HEK293 (cell line): ENCODE measurements at regions not wholly inside any gene's neighbourhood (a gene's known extent, or its start where the extent isn't known, plus 50 kb on each side); places are given as distances from the start of the nearest gene placed in this dataset.

Experiments
- CTCF ChIA-PET: fragments of 350-600 bp; formaldehyde crosslinking; extraction: SDS; loops from one replicate; lab custom pipeline; 2021; ENCODE audit warnings: antibody characterized with exemption; lab: Yijun Ruan, JAX
- POLR2A ChIA-PET: fragments of 300-600 bp; formaldehyde crosslinking; extraction: SDS; loops from one replicate; lab custom pipeline; 2020; ENCODE audit warnings: antibody characterized with exemption, inconsistent platforms; lab: Yijun Ruan, JAX
- H3K27ac ChIP-seq: fragments of 200-500 bp; sonication (Bioruptor generic); 2 replicates; pipeline ENCODE4 v1.5.1; 2014; ENCODE audit warnings: low read depth, low read length, control low read depth, inconsistent platforms; ENCODE audit errors: extremely low read depth
- H3K36me3 ChIP-seq, 2 experiments: fragments of 200-500 bp in 1 of 2; sonication (Bioruptor generic) in 1 of 2; 1 replicate in 1 of 2; 2 replicates in 1 of 2; pipeline ENCODE4 v1.5.1; 2014 to 2017; ENCODE audit warnings: inconsistent platforms in 2 of 2, low read length in 2 of 2; ENCODE audit not compliant: control insufficient read depth in 2 of 2, insufficient read depth in 1 of 2
- H3K4me1 ChIP-seq: fragments of 200-500 bp; sonication (Bioruptor generic); 2 replicates; pipeline ENCODE4 v1.5.1; 2014; ENCODE audit warnings: mild to moderate bottlenecking, low read length, inconsistent platforms; ENCODE audit not compliant: control insufficient read depth, insufficient read depth
- H3K4me3 ChIP-seq: 2 replicates; pipeline ENCODE4 v1.5.1; 2011; ENCODE audit warnings: low read depth, mild to moderate bottlenecking, control low read depth, low read length, moderate library complexity
- H3K9me3 ChIP-seq: fragments of 200-500 bp; sonication (Bioruptor generic); 2 replicates; pipeline ENCODE4 v1.5.1; 2014; ENCODE audit warnings: low read depth, low read length, inconsistent platforms; ENCODE audit not compliant: control insufficient read depth, insufficient read depth
- PRDM10 ChIP-seq: fragments of 450-650 bp; formaldehyde crosslinking; IDR thresholded peaks from 2 replicates; pipeline ENCODE4 v1.5.1; 2016; ENCODE audit warnings: missing biosample characterization, missing genetic modification characterization
- TSHZ1 ChIP-seq: fragments of 450-650 bp; formaldehyde crosslinking; IDR thresholded peaks from 2 replicates; pipeline ENCODE4 v1.5.1; 2016; ENCODE audit warnings: missing biosample characterization, missing genetic modification characterization, borderline replicate concordance
- ZFP69B ChIP-seq: fragments of 450-650 bp; formaldehyde crosslinking; IDR thresholded peaks from 2 replicates; pipeline ENCODE4 v1.5.1; 2016; ENCODE audit warnings: missing biosample characterization, missing genetic modification characterization
- ZNF148 ChIP-seq: fragments of 450-650 bp; formaldehyde crosslinking; IDR thresholded peaks from 2 replicates; pipeline ENCODE4 v1.5.0; 2017; ENCODE audit warnings: missing biosample characterization, missing genetic modification characterization, borderline replicate concordance
- ZNF2 ChIP-seq: fragments of 450-650 bp; formaldehyde crosslinking; IDR thresholded peaks from 2 replicates; pipeline ENCODE4 v1.5.1; 2016; ENCODE audit warnings: missing biosample characterization, missing genetic modification characterization
- ZNF202 ChIP-seq: fragments of 450-650 bp; formaldehyde crosslinking; IDR thresholded peaks from 2 replicates; pipeline ENCODE4 v1.5.1; 2016; ENCODE audit warnings: missing biosample characterization, missing genetic modification characterization, borderline replicate concordance
- ZNF24 ChIP-seq: fragments of 450-650 bp; formaldehyde crosslinking; IDR thresholded peaks from 2 replicates; pipeline ENCODE4 v1.5.1; 2016; ENCODE audit warnings: missing biosample characterization, missing genetic modification characterization
- ZNF354C ChIP-seq: fragments of 450-650 bp; formaldehyde crosslinking; IDR thresholded peaks from 2 replicates; pipeline ENCODE4 v1.5.1; 2016; ENCODE audit warnings: missing biosample characterization, missing genetic modification characterization, low read depth, borderline replicate concordance
- ZNF391 ChIP-seq: fragments of 450-650 bp; formaldehyde crosslinking; IDR thresholded peaks from 2 replicates; pipeline ENCODE4 v1.5.1; 2016; ENCODE audit warnings: low read depth, missing biosample characterization, missing genetic modification characterization, borderline replicate concordance
- ZNF433 ChIP-seq: fragments of 450-650 bp; formaldehyde crosslinking; IDR thresholded peaks from 2 replicates; pipeline ENCODE4 v1.5.1; 2016; ENCODE audit warnings: missing biosample characterization, missing genetic modification characterization, low read depth
- ZNF548 ChIP-seq: fragments of 450-650 bp; formaldehyde crosslinking; IDR thresholded peaks from 2 replicates; pipeline ENCODE4 v1.5.1; 2016; ENCODE audit warnings: missing biosample characterization, missing genetic modification characterization
- ZNF600 ChIP-seq: fragments of 450-650 bp; formaldehyde crosslinking; IDR thresholded peaks from 2 replicates; pipeline ENCODE4 v1.5.1; 2016; ENCODE audit warnings: missing biosample characterization, missing genetic modification characterization
- ZNF639 ChIP-seq: fragments of 450-650 bp; formaldehyde crosslinking; IDR thresholded peaks from 2 replicates; pipeline ENCODE4 v1.5.1; 2016; ENCODE audit warnings: missing biosample characterization, missing genetic modification characterization
- ZNF658 ChIP-seq: fragments of 450-650 bp; formaldehyde crosslinking; IDR thresholded peaks from 2 replicates; pipeline ENCODE4; 2016; ENCODE audit warnings: missing biosample characterization, missing genetic modification characterization
- ZNF664 ChIP-seq: fragments of 450-650 bp; formaldehyde crosslinking; IDR thresholded peaks from 2 replicates; pipeline ENCODE4 v1.5.1; 2016; ENCODE audit warnings: missing biosample characterization, missing genetic modification characterization
- ZNF701 ChIP-seq: fragments of 450-650 bp; formaldehyde crosslinking; IDR thresholded peaks from 2 replicates; pipeline ENCODE4 v1.5.1; 2016; ENCODE audit warnings: missing biosample characterization, missing genetic modification characterization
- ZNF777 ChIP-seq: fragments of 450-650 bp; formaldehyde crosslinking; IDR thresholded peaks from 2 replicates; pipeline ENCODE4 v1.5.1; 2017; ENCODE audit warnings: missing biosample characterization, missing genetic modification characterization, borderline replicate concordance
- ZNF791 ChIP-seq: fragments of 450-650 bp; formaldehyde crosslinking; IDR thresholded peaks from 2 replicates; pipeline ENCODE4 v1.5.1; 2016; ENCODE audit warnings: missing biosample characterization, missing genetic modification characterization
- ZNF792 ChIP-seq: fragments of 450-650 bp; formaldehyde crosslinking; IDR thresholded peaks from 2 replicates; pipeline ENCODE4 v1.5.1; 2016; ENCODE audit warnings: missing biosample characterization, missing genetic modification characterization

- TF ChIP-seq ZNF148 (tag by site-specific recombination) = no peak
These were observed 679.3 kb upstream of the GRAMD2B start (continued) for GRCh38 chr5:125743939-125744338.

GRCh38 chr5:125746917-125747316 lies 676.3 kb upstream of the GRAMD2B start:
- POLR2A ChIA-PET = no interaction called here
- CTCF ChIA-PET = no interaction called here
- H3K4me3 ChIP-seq = no peak overlapping the region
- H3K36me3 ChIP-seq = no peaks in the 10 kb centered on the region
- H3K9me3 ChIP-seq = no peaks in the 10 kb centered on the region
- no peak for TF ChIP-seq ZNF24 (tag by site-specific recombination)
- TF ChIP-seq ZNF701 (tag by site-specific recombination) = no peak
- TF ChIP-seq ZNF664 (tag by site-specific recombination) = no peak
- no peak for TF ChIP-seq ZNF202 (tag by site-specific recombination)
- no peak for TF ChIP-seq ZNF391 (tag by site-specific recombination)
- TF ChIP-seq ZNF433 = no peak
- TF ChIP-seq, all 188 proteins: peak for 0
- Histone ChIP-seq H3K27ac (no peak overlapping the region), H3K4me1 (no peaks in the 10 kb centered on the region)

GRCh38 chr5:125750147-125750860 lies 672.9 kb upstream of the GRAMD2B start:
- ChIA-PET CTCF (no interaction called here), POLR2A (no interaction called here)
- Histone ChIP-seq H3K4me3 (no peak overlapping the region), H3K36me3 (no peaks in the 10 kb centered on the region), H3K4me1 (no peaks in the 10 kb centered on the region), H3K27ac (no peak overlapping the region), H3K9me3 (no peaks in the 10 kb centered on the region)
- TF ChIP-seq ZNF791 (no peak), ZNF600 (tag by site-specific recombination) (no peak), PRDM10 (tag by site-specific recombination) (no peak), ZFP69B (tag by site-specific recombination) (no peak), ZNF777 (tag by site-specific recombination) (no peak), ZNF548 (no peak)

GRCh38 chr5:125750861-125751186 lies 672.4 kb upstream of the GRAMD2B start:
- H3K36me3 ChIP-seq = no peaks in the 10 kb centered on the region
- no peaks in the 10 kb centered on the region for H3K4me1 ChIP-seq
- no peak overlapping the region for H3K27ac ChIP-seq
- ChIA-PET POLR2A (no interaction called here), CTCF (no interaction called here)
- H3K4me3 ChIP-seq = no peak overlapping the region
- no peaks in the 10 kb centered on the region for H3K9me3 ChIP-seq
- TF ChIP-seq ZNF354C (no peak), ZNF658 (tag by site-specific recombination) (no peak), TSHZ1 (tag by site-specific recombination) (no peak), ZNF639 (tag by site-specific recombination) (no peak), ZNF2 (tag by site-specific recombination) (no peak), ZNF792 (tag by site-specific recombination) (no peak)
